Astrocyte (in vitro differentiated cells and primary cell): ENCODE measurements at regions not wholly inside any gene's neighbourhood (a gene's known extent, or its start where the extent isn't known, plus 50 kb on each side); places are given as distances from the start of the nearest gene placed in this dataset.

Experiments used
- DNase-seq: peaks from one replicate; pipeline ENCODE4 v3.0.0-alpha.2; 2010; ENCODE audit warnings: low read depth
- FAIRE-seq: peaks from 2 replicates; lab custom pipeline; 2011; peaks lifted over from hg19 to GRCh38; lab: Jason Lieb, UNC
- H2AFZ ChIP-seq: 2 replicates; pipeline ENCODE4 v1.6.0; 2012; ENCODE audit warnings: low read depth, low read length, inconsistent platforms
- H3K27ac ChIP-seq: 2 replicates; pipeline ENCODE4 v1.5.1; 2011; ENCODE audit warnings: low read depth, low read length, inconsistent platforms
- H3K27me3 ChIP-seq: 2 replicates; pipeline ENCODE4 v1.6.0; 2011; ENCODE audit warnings: low read length, inconsistent platforms; ENCODE audit not compliant: insufficient read depth
- H3K36me3 ChIP-seq: 2 replicates; pipeline ENCODE4 v1.5.1; 2011; ENCODE audit warnings: low read length, inconsistent platforms; ENCODE audit not compliant: insufficient read depth
- H3K4me1 ChIP-seq: 2 replicates; pipeline ENCODE4 v1.5.1; 2011; ENCODE audit warnings: low read length, inconsistent platforms; ENCODE audit not compliant: insufficient read depth
- H3K4me2 ChIP-seq: 2 replicates; pipeline ENCODE4 v1.6.0; 2012; ENCODE audit warnings: low read length, inconsistent platforms
- H3K4me3 ChIP-seq: 2 replicates; pipeline ENCODE4 v1.5.1; 2011; ENCODE audit warnings: low read depth, mild to moderate bottlenecking, low read length, inconsistent platforms; ENCODE audit not compliant: insufficient read depth
- H3K79me2 ChIP-seq: 2 replicates; pipeline ENCODE4 v1.6.0; 2012; ENCODE audit warnings: mild to moderate bottlenecking, low read length, inconsistent platforms; ENCODE audit not compliant: insufficient read depth
- H3K9ac ChIP-seq: 2 replicates; pipeline ENCODE4 v1.6.0; 2012; ENCODE audit warnings: mild to moderate bottlenecking, low read length, inconsistent platforms
- H3K9me3 ChIP-seq: 2 replicates; pipeline ENCODE4 v1.5.1; 2012; ENCODE audit warnings: low read depth, mild to moderate bottlenecking, low read length, inconsistent platforms; ENCODE audit not compliant: insufficient read depth
- H4K20me1 ChIP-seq: 2 replicates; pipeline ENCODE4 v1.6.0; 2012; ENCODE audit warnings: low read length, inconsistent platforms; ENCODE audit not compliant: insufficient read depth
- H3K27ac Mint-ChIP-seq: one replicate; pipeline ENCODE4 v1.8.0; 2021; ENCODE audit warnings: mild to moderate bottlenecking, mixed read lengths; ENCODE audit not compliant: unreplicated experiment
- H3K27me3 Mint-ChIP-seq: one replicate; pipeline ENCODE4 v1.8.0; 2021; ENCODE audit warnings: low read depth, mixed read lengths; ENCODE audit not compliant: unreplicated experiment
- H3K36me3 Mint-ChIP-seq: one replicate; pipeline ENCODE4 v1.8.0; 2021; ENCODE audit warnings: low read depth, mixed read lengths; ENCODE audit not compliant: unreplicated experiment
- H3K4me1 Mint-ChIP-seq: one replicate; pipeline ENCODE4 v1.8.0; 2021; ENCODE audit warnings: low read depth, mixed read lengths; ENCODE audit not compliant: unreplicated experiment
- H3K4me3 Mint-ChIP-seq: one replicate; pipeline ENCODE4 v1.8.0; 2021; ENCODE audit warnings: mild to moderate bottlenecking, moderate library complexity, mixed read lengths; ENCODE audit not compliant: unreplicated experiment
- H3K9me3 Mint-ChIP-seq: one replicate; pipeline ENCODE4 v1.8.0; 2021; ENCODE audit warnings: mild to moderate bottlenecking, mixed read lengths; ENCODE audit not compliant: unreplicated experiment
- EZH2 ChIP-seq: IDR thresholded peaks from 2 replicates; pipeline ENCODE4 v1.6.1; 2012; ENCODE audit warnings: mild to moderate bottlenecking, low read length, inconsistent platforms; ENCODE audit not compliant: insufficient read depth
- TF ChIP-seq, protein P1 (sequence below): IDR thresholded peaks from 2 replicates; pipeline ENCODE4 v1.5.1; 2011; ENCODE audit warnings: low read depth, mild to moderate bottlenecking, inconsistent platforms, low read length, moderate library complexity; ENCODE audit not compliant: insufficient read depth

DNA sequence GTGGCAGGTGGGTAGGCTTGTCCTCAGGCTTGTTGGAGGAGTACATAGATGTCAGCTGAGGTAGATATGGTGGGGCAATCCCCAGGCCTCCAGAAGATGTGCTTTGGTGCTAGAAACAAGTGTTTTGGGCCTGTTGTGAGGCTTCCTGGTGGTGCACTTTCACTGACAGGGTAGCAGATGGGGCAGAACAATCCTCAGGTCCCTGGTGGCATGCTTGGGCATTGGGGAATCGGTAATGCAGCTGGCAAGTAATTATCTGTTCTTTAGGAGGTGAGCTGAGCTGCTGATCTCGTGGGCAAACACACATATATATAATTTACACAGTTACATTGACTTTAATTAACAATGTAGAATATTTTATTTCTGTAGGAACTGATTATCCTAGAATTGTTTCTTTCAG is 458.7 kb downstream of the BMP2 start:
- Histone ChIP-seq H3K36me3 (no peaks in the 10 kb centered on the region), H3K27ac (no peak overlapping the region), H3K9me3 (no peaks in the 10 kb centered on the region), H3K27me3 (no peaks in the 10 kb centered on the region), H4K20me1 (no peaks in the 10 kb centered on the region), H3K79me2 (no peaks in the 10 kb centered on the region), H3K4me3 (no peak overlapping the region), H3K4me2 (no peak overlapping the region), H2AFZ (no peak overlapping the region), H3K9ac (no peak overlapping the region), H3K4me1 (no peaks in the 10 kb centered on the region)
- no peaks in the 10 kb centered on the region for H3K27me3 Mint-ChIP-seq
- no peak overlapping the region for H3K4me3 Mint-ChIP-seq
- H3K9me3 Mint-ChIP-seq: peaks cover 7% of the 10 kb centered on the region
- no peak for FAIRE-seq
- DNase-seq: no peak
- H3K27ac Mint-ChIP-seq: no peak overlapping the region
- no peaks in the 10 kb centered on the region for H3K4me1 Mint-ChIP-seq
- no peaks in the 10 kb centered on the region for H3K36me3 Mint-ChIP-seq
- TF ChIP-seq, protein P1, sequence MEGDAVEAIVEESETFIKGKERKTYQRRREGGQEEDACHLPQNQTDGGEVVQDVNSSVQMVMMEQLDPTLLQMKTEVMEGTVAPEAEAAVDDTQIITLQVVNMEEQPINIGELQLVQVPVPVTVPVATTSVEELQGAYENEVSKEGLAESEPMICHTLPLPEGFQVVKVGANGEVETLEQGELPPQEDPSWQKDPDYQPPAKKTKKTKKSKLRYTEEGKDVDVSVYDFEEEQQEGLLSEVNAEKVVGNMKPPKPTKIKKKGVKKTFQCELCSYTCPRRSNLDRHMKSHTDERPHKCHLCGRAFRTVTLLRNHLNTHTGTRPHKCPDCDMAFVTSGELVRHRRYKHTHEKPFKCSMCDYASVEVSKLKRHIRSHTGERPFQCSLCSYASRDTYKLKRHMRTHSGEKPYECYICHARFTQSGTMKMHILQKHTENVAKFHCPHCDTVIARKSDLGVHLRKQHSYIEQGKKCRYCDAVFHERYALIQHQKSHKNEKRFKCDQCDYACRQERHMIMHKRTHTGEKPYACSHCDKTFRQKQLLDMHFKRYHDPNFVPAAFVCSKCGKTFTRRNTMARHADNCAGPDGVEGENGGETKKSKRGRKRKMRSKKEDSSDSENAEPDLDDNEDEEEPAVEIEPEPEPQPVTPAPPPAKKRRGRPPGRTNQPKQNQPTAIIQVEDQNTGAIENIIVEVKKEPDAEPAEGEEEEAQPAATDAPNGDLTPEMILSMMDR: no peak
- TF ChIP-seq EZH2: no peak

DNA sequence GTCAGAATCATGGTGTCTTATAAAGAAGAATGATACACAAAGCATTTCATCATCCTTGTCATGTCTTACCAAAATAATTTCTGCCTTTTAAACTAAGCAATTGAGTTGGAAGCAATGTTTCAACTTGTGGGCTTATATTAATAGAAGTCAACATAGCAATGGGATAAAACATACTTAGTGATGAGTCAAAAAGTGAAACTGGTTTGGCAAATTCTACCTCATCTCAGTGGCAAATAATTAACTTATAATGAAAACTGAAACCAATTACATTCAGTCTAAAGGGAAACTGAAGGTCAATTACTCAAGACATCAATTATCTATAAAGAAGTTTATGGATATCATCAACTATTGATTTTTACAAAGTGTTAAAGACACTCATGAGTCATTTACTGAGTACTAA is 463.8 kb downstream of the BMP2 start:
- H3K4me2 ChIP-seq: no peak overlapping the region
- no peaks in the 10 kb centered on the region for H3K36me3 ChIP-seq
- H3K9ac ChIP-seq: no peak overlapping the region
- Mint-ChIP-seq H3K27ac (no peak overlapping the region), H3K27me3 (no peaks in the 10 kb centered on the region), H3K4me1 (no peaks in the 10 kb centered on the region), H3K36me3 (no peaks in the 10 kb centered on the region), H3K9me3 (peaks cover 4% of the 10 kb centered on the region), H3K4me3 (no peak overlapping the region)
- H3K27ac ChIP-seq: no peak overlapping the region
- TF ChIP-seq EZH2: no peak
- TF ChIP-seq, protein P1: no peak
- H3K79me2 ChIP-seq: no peaks in the 10 kb centered on the region
- DNase-seq (no peak), FAIRE-seq (no peak)
- H3K9me3 ChIP-seq: peaks cover 4% of the 10 kb centered on the region
- H2AFZ ChIP-seq: no peak overlapping the region
- no peaks in the 10 kb centered on the region for H3K4me1 ChIP-seq
- H3K4me3 ChIP-seq: no peak overlapping the region
- H4K20me1 ChIP-seq: no peaks in the 10 kb centered on the region
- no peaks in the 10 kb centered on the region for H3K27me3 ChIP-seq

DNA sequence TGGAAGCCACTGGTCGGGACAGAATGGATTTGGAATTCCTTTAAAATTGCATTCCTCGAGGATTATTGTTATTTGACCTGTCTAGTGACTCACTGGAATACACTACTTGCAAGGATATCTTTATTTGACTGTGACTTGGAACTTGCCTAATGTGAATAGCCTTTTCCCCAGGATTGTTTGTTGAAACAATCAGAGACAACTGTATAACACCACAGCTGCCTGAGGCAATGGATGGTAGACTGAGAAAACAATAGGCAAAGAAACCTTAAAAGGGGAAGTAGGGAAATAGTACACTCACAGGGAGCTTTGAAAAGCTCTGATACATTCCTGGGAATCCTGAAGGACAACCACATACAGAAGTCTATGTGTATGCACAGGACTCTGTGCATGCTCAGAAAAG is 465.3 kb downstream of the BMP2 start:
- TF ChIP-seq EZH2: no peak
- TF ChIP-seq, protein P1: no peak
- no peaks in the 10 kb centered on the region for H3K4me1 Mint-ChIP-seq

More for the DNA sequence above, 465.3 kb downstream of the BMP2 start:
- H3K79me2 ChIP-seq: no peaks in the 10 kb centered on the region
- H3K4me3 Mint-ChIP-seq: no peak overlapping the region
- H4K20me1 ChIP-seq: no peaks in the 10 kb centered on the region
- no peak overlapping the region for H3K9ac ChIP-seq
- H2AFZ ChIP-seq: no peak overlapping the region
- H3K4me2 ChIP-seq: no peak overlapping the region
- no peak overlapping the region for H3K27ac ChIP-seq
- H3K9me3 ChIP-seq: peaks cover 4% of the 10 kb centered on the region
- H3K4me1 ChIP-seq: no peaks in the 10 kb centered on the region
- no peaks in the 10 kb centered on the region for H3K27me3 ChIP-seq
- no peaks in the 10 kb centered on the region for H3K36me3 ChIP-seq
- no peaks in the 10 kb centered on the region for H3K27me3 Mint-ChIP-seq
- FAIRE-seq (no peak), DNase-seq (no peak)
- peaks cover 4% of the 10 kb centered on the region for H3K9me3 Mint-ChIP-seq
- H3K4me3 ChIP-seq: no peak overlapping the region
- no peak overlapping the region for H3K27ac Mint-ChIP-seq
- no peaks in the 10 kb centered on the region for H3K36me3 Mint-ChIP-seq
